ENCODE measurements at regions not wholly inside any gene's neighbourhood (a gene's known extent, or its start where the extent isn't known, plus 50 kb on each side); places are given as distances from the start of the nearest gene placed in this dataset.

GRCh38 chr13:22178878-22179277 lies 508.0 kb downstream of the FGF9 start:
- H3K36me3 ChIP-seq (ENCODE audit: low read depth), result no peaks in the 10 kb centered on the region
- ATAC-seq (ENCODE audit: low read depth), result no peak

GRCh38 chr13:22187329-22187728 lies 516.5 kb downstream of the FGF9 start:
- no peak for TF ChIP-seq CTCF (IDR thresholded peaks at IDR 0.05; ENCODE audit: poor library complexity, severe bottlenecking)
- Histone ChIP-seq H3K4me3 (ENCODE audit: severe bottlenecking) (no peak overlapping the region), H3K27ac (ENCODE audit: poor library complexity, severe bottlenecking) (no peak overlapping the region), H3K27me3 (ENCODE audit: insufficient read depth, poor library complexity, severe bottlenecking) (peaks cover 2% of the 10 kb centered on the region), H3K4me1 (ENCODE audit: insufficient read depth, poor library complexity, severe bottlenecking) (no peaks in the 10 kb centered on the region), H3K9me3 (ENCODE audit: severe bottlenecking) (no peaks in the 10 kb centered on the region), H3K36me3 (ENCODE audit: low read depth) (no peaks in the 10 kb centered on the region)
- DNase-seq (ENCODE audit: low spot score), result no peak
- ATAC-seq (ENCODE audit: low read depth), result no peak

More at GRCh38 chr13:22178878-22179277, 508.0 kb downstream of the FGF9 start:
- DNase-seq (ENCODE audit: low spot score), result no peak
- H3K9me3 ChIP-seq (ENCODE audit: severe bottlenecking), result no peaks in the 10 kb centered on the region
- H3K27ac ChIP-seq (ENCODE audit: poor library complexity, severe bottlenecking), result no peak overlapping the region
- TF ChIP-seq CTCF (IDR thresholded peaks at IDR 0.05; ENCODE audit: poor library complexity, severe bottlenecking), result no peak
- no peaks in the 10 kb centered on the region for H3K4me1 ChIP-seq (ENCODE audit: insufficient read depth, poor library complexity, severe bottlenecking)
- H3K4me3 ChIP-seq (ENCODE audit: severe bottlenecking), result no peak overlapping the region
- H3K27me3 ChIP-seq (ENCODE audit: insufficient read depth, poor library complexity, severe bottlenecking), result no peaks in the 10 kb centered on the region

GRCh38 chr13:22189176-22190048 lies 518.5 kb downstream of the FGF9 start:
- no peaks in the 10 kb centered on the region for H3K36me3 ChIP-seq (ENCODE audit: low read depth)
- DNase-seq (ENCODE audit: low spot score) (no peak), ATAC-seq (ENCODE audit: low read depth) (no peak)
- no peak for TF ChIP-seq CTCF (IDR thresholded peaks at IDR 0.05; ENCODE audit: poor library complexity, severe bottlenecking)
- no peak overlapping the region for H3K27ac ChIP-seq (ENCODE audit: poor library complexity, severe bottlenecking)
- H3K4me3 ChIP-seq (ENCODE audit: severe bottlenecking), result no peak overlapping the region
- H3K4me1 ChIP-seq (ENCODE audit: insufficient read depth, poor library complexity, severe bottlenecking), result no peaks in the 10 kb centered on the region
- peaks cover 2% of the 10 kb centered on the region for H3K27me3 ChIP-seq (ENCODE audit: insufficient read depth, poor library complexity, severe bottlenecking)
- H3K9me3 ChIP-seq (ENCODE audit: severe bottlenecking), result no peaks in the 10 kb centered on the region

- no peak for DNase-seq (ENCODE audit: low spot score)
- H3K4me1 ChIP-seq (ENCODE audit: insufficient read depth, poor library complexity, severe bottlenecking), result no peaks in the 10 kb centered on the region
- H3K36me3 ChIP-seq (ENCODE audit: low read depth), result no peaks in the 10 kb centered on the region
- H3K27me3 ChIP-seq (ENCODE audit: insufficient read depth, poor library complexity, severe bottlenecking), result peaks cover 2% of the 10 kb centered on the region
- no peak overlapping the region for H3K4me3 ChIP-seq (ENCODE audit: severe bottlenecking)
- TF ChIP-seq CTCF (IDR thresholded peaks at IDR 0.05; ENCODE audit: poor library complexity, severe bottlenecking), result no peak
- no peak overlapping the region for H3K27ac ChIP-seq (ENCODE audit: poor library complexity, severe bottlenecking)
- H3K9me3 ChIP-seq (ENCODE audit: severe bottlenecking), result no peaks in the 10 kb centered on the region
- no peak for ATAC-seq (ENCODE audit: low read depth)
Measured at GRCh38 chr13:22193070-22193469, 522.2 kb downstream of the FGF9 start.
